ENCODE measurements at regions not wholly inside any gene's neighbourhood (a gene's known extent, or its start where the extent isn't known, plus 50 kb on each side); places are given as distances from the start of the nearest gene placed in this dataset.

DNA sequence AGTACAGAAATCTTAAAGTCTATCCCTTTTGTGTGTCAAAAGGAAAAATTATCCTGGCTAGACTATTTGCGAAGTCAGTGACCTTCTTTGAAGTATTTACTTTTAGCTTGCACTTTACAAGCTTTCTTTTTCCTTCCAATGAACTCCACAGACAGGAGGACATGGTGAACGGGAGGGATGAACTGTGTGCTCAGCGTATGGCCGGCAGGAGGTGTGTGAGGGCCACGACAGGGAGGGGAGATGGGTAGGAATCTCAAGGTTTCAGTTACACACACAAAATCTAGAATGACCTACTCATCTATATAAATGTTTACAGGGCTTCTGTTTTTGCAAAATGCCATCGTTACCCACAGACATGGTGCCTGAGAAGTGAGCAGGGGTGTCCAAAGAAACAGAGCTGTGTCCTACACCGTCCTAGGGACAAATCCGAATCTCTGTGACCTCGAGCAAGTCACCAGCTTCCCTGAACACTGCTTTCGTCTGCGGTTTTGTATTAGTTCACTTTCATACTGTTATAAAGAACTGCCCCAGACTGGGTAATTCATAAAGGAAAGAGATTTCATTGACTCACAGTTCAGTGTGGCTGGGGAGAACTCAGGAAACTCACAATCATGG, 537.2 kb downstream of the LIG4 start:
- TF ChIP-seq, protein P1, sequence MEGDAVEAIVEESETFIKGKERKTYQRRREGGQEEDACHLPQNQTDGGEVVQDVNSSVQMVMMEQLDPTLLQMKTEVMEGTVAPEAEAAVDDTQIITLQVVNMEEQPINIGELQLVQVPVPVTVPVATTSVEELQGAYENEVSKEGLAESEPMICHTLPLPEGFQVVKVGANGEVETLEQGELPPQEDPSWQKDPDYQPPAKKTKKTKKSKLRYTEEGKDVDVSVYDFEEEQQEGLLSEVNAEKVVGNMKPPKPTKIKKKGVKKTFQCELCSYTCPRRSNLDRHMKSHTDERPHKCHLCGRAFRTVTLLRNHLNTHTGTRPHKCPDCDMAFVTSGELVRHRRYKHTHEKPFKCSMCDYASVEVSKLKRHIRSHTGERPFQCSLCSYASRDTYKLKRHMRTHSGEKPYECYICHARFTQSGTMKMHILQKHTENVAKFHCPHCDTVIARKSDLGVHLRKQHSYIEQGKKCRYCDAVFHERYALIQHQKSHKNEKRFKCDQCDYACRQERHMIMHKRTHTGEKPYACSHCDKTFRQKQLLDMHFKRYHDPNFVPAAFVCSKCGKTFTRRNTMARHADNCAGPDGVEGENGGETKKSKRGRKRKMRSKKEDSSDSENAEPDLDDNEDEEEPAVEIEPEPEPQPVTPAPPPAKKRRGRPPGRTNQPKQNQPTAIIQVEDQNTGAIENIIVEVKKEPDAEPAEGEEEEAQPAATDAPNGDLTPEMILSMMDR (IDR thresholded peaks at IDR 0.05), result no peak
- no peak for TF ChIP-seq POLR2A (IDR thresholded peaks at IDR 0.05)
- no peaks in the 10 kb centered on the region for H3K36me3 ChIP-seq
- no peaks in the 10 kb centered on the region for H3K4me1 ChIP-seq
- intact Hi-C loops (cut with DNase I), result no loop called here
- H3K27me3 ChIP-seq, result no peaks in the 10 kb centered on the region
- 63 to 72% methylated on average over 11 of the region's 11 CpGs for whole genome bisulfite sequencing, 2 donors
- DNase-seq, result no peak
- H3K27ac ChIP-seq, result no peak overlapping the region
- H3K4me3 ChIP-seq, result no peak overlapping the region
- H3K9me3 ChIP-seq, result peaks cover 0 to 14% (median 0%) of the 10 kb centered on the region in 3 donors

DNA sequence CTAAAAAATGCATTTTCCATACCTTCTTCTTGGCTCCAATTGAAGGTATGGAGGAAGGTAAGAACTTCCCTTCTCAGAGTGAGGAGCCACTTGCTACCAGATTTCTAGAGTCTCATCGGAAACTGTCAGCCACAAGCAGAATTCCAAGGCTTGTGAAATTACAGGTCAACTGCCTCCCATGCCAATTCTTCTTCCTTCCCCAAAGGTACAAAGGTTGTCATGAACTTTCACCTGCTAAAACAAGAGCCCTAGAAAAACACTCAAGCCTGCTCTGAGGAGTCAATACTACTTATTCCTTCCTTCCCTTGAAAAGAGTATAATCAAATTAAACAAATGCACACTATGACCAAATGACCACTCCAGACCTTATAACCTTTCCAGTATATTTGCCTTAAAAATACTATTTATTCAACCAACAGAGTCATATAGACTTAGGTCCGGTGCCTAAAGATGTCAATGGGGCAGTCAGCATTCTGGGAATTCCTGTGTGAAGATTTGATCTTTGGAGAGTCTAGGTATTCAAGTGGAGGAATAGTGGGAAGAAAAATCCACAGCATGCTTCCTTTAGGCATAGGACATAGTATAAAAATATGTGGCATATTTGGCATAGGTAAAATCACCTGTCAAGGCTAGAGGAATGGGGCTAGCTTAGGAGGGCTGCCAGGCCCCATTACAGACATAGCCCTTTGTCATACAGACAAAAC, 539.3 kb downstream of the LIG4 start:
- Histone ChIP-seq H3K9me3 (peaks cover 0 to 11% (median 0%) of the 10 kb centered on the region in 3 donors), H3K36me3 (no peaks in the 10 kb centered on the region), H3K27ac (no peak overlapping the region), H3K4me3 (no peak overlapping the region), H3K27me3 (no peaks in the 10 kb centered on the region), H3K4me1 (no peaks in the 10 kb centered on the region)
- intact Hi-C loops (cut with DNase I), result no loop called here
- 74 to 90% methylated on average over 2 of the region's 2 CpGs for WGBS, 2 donors
- TF ChIP-seq, protein P1 (IDR thresholded peaks at IDR 0.05), result no peak
- no peak for TF ChIP-seq POLR2A (IDR thresholded peaks at IDR 0.05)
- DNase-seq, result no peak

DNA sequence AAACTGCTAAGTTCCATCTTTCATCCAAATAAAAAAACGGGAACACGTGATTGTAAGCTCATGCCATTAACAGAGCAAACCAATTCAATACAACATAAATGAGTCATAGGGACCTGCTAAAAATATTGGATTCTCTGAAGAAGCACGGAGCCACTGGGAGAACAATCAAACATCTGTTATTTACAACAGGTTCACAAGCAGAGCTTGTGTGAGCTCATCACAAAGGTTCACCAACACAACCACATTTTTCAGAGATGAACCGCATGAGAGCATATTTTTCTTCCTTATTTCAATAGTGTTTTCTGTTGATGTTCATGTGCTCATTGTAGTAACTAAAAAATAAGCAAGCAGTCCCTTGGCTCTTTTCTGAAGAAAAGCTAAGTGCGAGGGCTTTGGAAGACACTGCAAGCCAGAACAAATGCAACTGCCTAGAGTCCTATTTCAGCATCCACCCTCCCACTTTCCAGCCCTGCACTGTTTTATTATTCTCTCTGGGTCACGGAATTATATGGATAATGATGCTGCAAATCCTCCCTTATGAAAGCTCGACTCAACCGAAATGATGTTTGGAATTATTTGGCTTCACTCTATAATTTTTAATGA, 545.8 kb downstream of the LIG4 start:
- Histone ChIP-seq H3K4me1 (no peaks in the 10 kb centered on the region), H3K36me3 (no peaks in the 10 kb centered on the region), H3K9me3 (no peaks in the 10 kb centered on the region), H3K27ac (no peak overlapping the region), H3K4me3 (no peak overlapping the region), H3K27me3 (no peaks in the 10 kb centered on the region)
- intact Hi-C loops (cut with DNase I), result no loop called here
- 64 to 71% methylated on average over 8 of the region's 8 CpGs for WGBS, 2 donors
- TF ChIP-seq, protein P1 (IDR thresholded peaks at IDR 0.05), result no peak
- no peak for TF ChIP-seq POLR2A (IDR thresholded peaks at IDR 0.05)
- DNase-seq, result no peak

DNA sequence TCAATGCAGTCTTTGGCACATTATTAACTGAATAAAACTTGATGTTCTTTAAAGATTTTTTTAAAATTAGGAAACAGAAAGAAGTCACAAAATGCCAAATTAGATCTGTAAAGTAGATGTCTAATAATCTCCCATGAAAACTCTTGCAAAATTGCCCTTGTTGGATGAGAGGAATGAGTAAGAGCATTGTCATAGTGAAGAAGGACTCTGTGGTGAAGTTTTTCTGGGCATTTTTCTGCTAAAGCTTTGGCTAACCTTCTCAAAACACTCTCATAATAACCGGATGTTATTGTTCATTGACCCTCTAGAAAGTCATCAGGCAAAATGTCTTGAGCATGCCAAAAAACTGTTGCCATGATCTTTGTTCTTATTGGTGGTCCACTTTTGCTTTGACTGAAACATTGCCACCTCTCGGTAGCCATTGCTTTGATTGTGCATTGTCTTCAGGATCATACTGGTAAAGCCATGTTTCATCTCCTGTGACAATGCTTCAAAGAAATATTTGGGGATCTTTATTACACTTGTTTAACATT, 549.3 kb downstream of the LIG4 start:
- intact Hi-C loops (cut with DNase I), result no loop called here
- WGBS, 2 donors, result 83 to 94% methylated on average over 2 of the region's 2 CpGs
- TF ChIP-seq, protein P1 (IDR thresholded peaks at IDR 0.05), result no peak
- TF ChIP-seq POLR2A (IDR thresholded peaks at IDR 0.05), result no peak

More for the DNA sequence above, 549.3 kb downstream of the LIG4 start:
- Histone ChIP-seq H3K4me1 (no peaks in the 10 kb centered on the region), H3K4me3 (no peak overlapping the region), H3K9me3 (no peaks in the 10 kb centered on the region), H3K27me3 (no peaks in the 10 kb centered on the region), H3K27ac (no peak overlapping the region), H3K36me3 (no peaks in the 10 kb centered on the region)
- no peak for DNase-seq
